IMR-90 (cell line): ENCODE measurements at regions not wholly inside any gene's neighbourhood (a gene's known extent, or its start where the extent isn't known, plus 50 kb on each side); places are given as distances from the start of the nearest gene placed in this dataset.

Experiments
- ATAC-seq: fragments of 200-7000 bp; cut with Tn5 transposase; 2 replicates; pipeline ENCODE4 v1.9.1; 2020; ENCODE audit warnings: low read depth, mild to moderate bottlenecking, moderate library complexity
- BruUV-seq: library from RNA; stranded (reverse); fragments of 400-500 nt; replicated peaks from 2 replicates; lab custom pipeline; 2021; lab: Mats Ljungman, UMichigan
- CTCF ChIA-PET: fragments of 300-600 bp; formaldehyde crosslinking; extraction: SDS; loops from one replicate; lab custom pipeline; 2021; ENCODE audit warnings: antibody characterized with exemption; lab: Yijun Ruan, JAX
- POLR2A ChIA-PET: fragments of 300-600 bp; sonication (Branson Sonifier 250); formaldehyde crosslinking; loops from one replicate; lab custom pipeline; 2022; ENCODE audit warnings: antibody characterized with exemption; ENCODE audit not compliant: unreplicated experiment; lab: Charles Lee
- DNase-seq: peaks from one replicate; pipeline ENCODE4 v3.0.0; 2013
- H2AFZ ChIP-seq: replicated peaks from 2 replicates; pipeline ENCODE3; 2013; ENCODE audit warnings: low read length, mild to moderate bottlenecking; ENCODE audit not compliant: poor library complexity
- H2AK5ac ChIP-seq: 2 replicates; pipeline ENCODE4 v1.6.1; 2013; ENCODE audit warnings: low read depth, low read length, inconsistent platforms
- H2AK9ac ChIP-seq: replicated peaks from 2 replicates; pipeline ENCODE3; 2013; ENCODE audit warnings: mild to moderate bottlenecking, low read depth, low read length, moderate library complexity; ENCODE audit not compliant: poor library complexity
- H2BK120ac ChIP-seq: 2 replicates; pipeline ENCODE4 v1.6.1; 2013; ENCODE audit warnings: low read depth, low read length, inconsistent platforms
- H2BK15ac ChIP-seq: 3 replicates; pipeline ENCODE4 v1.6.1; 2013; ENCODE audit warnings: low read depth, low read length, inconsistent platforms
- H2BK20ac ChIP-seq: 2 replicates; pipeline ENCODE4 v1.6.1; 2013; ENCODE audit warnings: low read depth, mild to moderate bottlenecking, inconsistent platforms, low read length, moderate library complexity
- H2BK5ac ChIP-seq: 2 replicates; pipeline ENCODE4 v1.6.1; 2013; ENCODE audit warnings: mild to moderate bottlenecking, low read depth, low read length, inconsistent platforms; ENCODE audit not compliant: poor library complexity, severe bottlenecking
- H3K14ac ChIP-seq: replicated peaks from 2 replicates; pipeline ENCODE4 v1.6.1; 2013; ENCODE audit warnings: low read depth, low read length, inconsistent platforms
- H3K18ac ChIP-seq: 2 replicates; pipeline ENCODE4 v1.6.1; 2013; ENCODE audit warnings: low read depth, low read length, control low read depth
- H3K23ac ChIP-seq: 2 replicates; pipeline ENCODE4 v1.6.1; 2013; ENCODE audit warnings: low read depth, low read length, inconsistent platforms
- H3K27ac ChIP-seq: 2 replicates; pipeline ENCODE4 v1.5.1; 2013; ENCODE audit warnings: mild to moderate bottlenecking, control low read depth, low read length; ENCODE audit not compliant: insufficient read depth
- H3K27me3 ChIP-seq: 2 replicates; pipeline ENCODE4 v1.6.1; 2013; ENCODE audit warnings: low read length; ENCODE audit not compliant: control insufficient read depth, insufficient read depth
- H3K36me3 ChIP-seq: 2 replicates; pipeline ENCODE4 v1.6.1; 2013; ENCODE audit warnings: low read length, mixed read lengths; ENCODE audit not compliant: control insufficient read depth, insufficient read depth
- H3K4ac ChIP-seq: 2 replicates; pipeline ENCODE4 v1.6.1; 2013; ENCODE audit warnings: low read depth, low read length, inconsistent platforms
- H3K4me1 ChIP-seq: 2 replicates; pipeline ENCODE4 v1.6.1; 2013; ENCODE audit warnings: low read length, mixed read lengths; ENCODE audit not compliant: control insufficient read depth, insufficient read depth
- H3K4me2 ChIP-seq: 2 replicates; pipeline ENCODE4 v1.6.1; 2013; ENCODE audit warnings: low read depth, mild to moderate bottlenecking, control low read depth, low read length, moderate library complexity
- H3K4me3 ChIP-seq: 2 replicates; pipeline ENCODE4 v1.5.1; 2013; ENCODE audit warnings: low read depth, mild to moderate bottlenecking, control low read depth, low read length, moderate library complexity; ENCODE audit not compliant: insufficient read depth
- H3K56ac ChIP-seq: 2 replicates; pipeline ENCODE4 v1.6.1; 2013; ENCODE audit warnings: low read length, inconsistent platforms; ENCODE audit not compliant: insufficient read depth; ENCODE audit errors: extremely low read depth
- H3K79me1 ChIP-seq, 2 experiments: 2 replicates each; pipeline ENCODE4 v1.6.1; 2013; ENCODE audit warnings: low read length in 2 of 2, inconsistent platforms in 1 of 2, low read depth in 1 of 2
- H3K9ac ChIP-seq: 2 replicates; pipeline ENCODE4 v1.6.1; 2013; ENCODE audit warnings: low read depth, low read length, control low read depth
- H3K9me1 ChIP-seq: 2 replicates; pipeline ENCODE4 v1.6.1; 2013; ENCODE audit warnings: low read length, inconsistent platforms; ENCODE audit not compliant: insufficient read depth
- H3K9me3 ChIP-seq: 2 replicates; pipeline ENCODE4 v1.6.1; 2013; ENCODE audit warnings: low read length; ENCODE audit not compliant: control insufficient read depth, insufficient read depth
- H4K20me1 ChIP-seq: 2 replicates; pipeline ENCODE4 v1.6.1; 2013; ENCODE audit warnings: low read length, inconsistent platforms; ENCODE audit not compliant: insufficient read depth
- H4K5ac ChIP-seq: 2 replicates; pipeline ENCODE4 v1.6.1; 2013; ENCODE audit warnings: mild to moderate bottlenecking, low read depth, low read length, control low read depth
- H4K8ac ChIP-seq, 2 experiments: 2 replicates each; pipeline ENCODE4 v1.6.1; 2013; ENCODE audit warnings: low read depth in 2 of 2, low read length in 2 of 2, control low read depth in 1 of 2, inconsistent platforms in 1 of 2
- H4K91ac ChIP-seq: 2 replicates; pipeline ENCODE4 v1.6.1; 2013; ENCODE audit warnings: low read depth, low read length, inconsistent platforms; ENCODE audit not compliant: insufficient read depth
- BHLHE40 ChIP-seq: fragments of 150-350 bp; IDR thresholded peaks from 2 replicates; pipeline ENCODE4 v1.6.1; 2016; ENCODE audit warnings: mild to moderate bottlenecking, low read depth, low read length
- CEBPB ChIP-seq: IDR thresholded peaks from 2 replicates; pipeline ENCODE4 v1.6.1; 2012; ENCODE audit warnings: low read depth, low read length, improper control_type of control experiment
- CHD1 ChIP-seq: IDR thresholded peaks from 2 replicates; pipeline ENCODE4 v1.6.1; 2012; ENCODE audit warnings: low read depth, low read length, improper control_type of control experiment
- CTCF ChIP-seq: conservative IDR thresholded peaks from 2 replicates; pipeline ENCODE4 v1.5.1; 2012; ENCODE audit warnings: mild to moderate bottlenecking, low read depth, low read length, improper control_type of control experiment
- FOS ChIP-seq: fragments of 150-350 bp; IDR thresholded peaks from 2 replicates; pipeline ENCODE4 v1.6.1; 2016; ENCODE audit warnings: low read depth, low read length
- MAZ ChIP-seq: IDR thresholded peaks from 2 replicates; pipeline ENCODE4 v1.6.1; 2012; ENCODE audit warnings: low read depth, mild to moderate bottlenecking, low read length, improper control_type of control experiment, moderate library complexity, borderline replicate concordance
- POLR2A ChIP-seq: IDR thresholded peaks from 2 replicates; pipeline ENCODE4 v1.6.1; 2012; ENCODE audit warnings: mild to moderate bottlenecking, low read depth, low read length
- RFX5 ChIP-seq: IDR thresholded peaks from 2 replicates; pipeline ENCODE4 v1.8.0; 2012; ENCODE audit warnings: low read depth, mild to moderate bottlenecking, low read length, moderate library complexity
- WGBS, 2 experiments: methylation state at CpG; one replicate each; pipeline versions ENCODE4 v1.1.5 to v1.1.7; 2013; ENCODE audit warnings: missing lambda C conversion rate in 2 of 2; ENCODE audit not compliant: insufficient read length in 1 of 2; ENCODE audit errors: extremely low coverage in 2 of 2; 5-methylcytosine and 5-hydroxymethylcytosine counted together
- dilution Hi-C: fragments of 300-500 bp; cut with HindIII; formaldehyde crosslinking; loops from one replicate; pipeline ENCODE4 v1.14.3; 2018; ENCODE audit warnings: low sequenced_read_pairs; ENCODE audit not compliant: unreplicated experiment
- in situ Hi-C: fragments of 300-500 bp; cut with MboI; formaldehyde crosslinking; loops from 3 replicates; pipeline ENCODE4 v1.14.3; 2019; ENCODE audit warnings: low sequenced_read_pairs, inconsistent platforms, mixed read lengths
- intact Hi-C: fragments of 100-400 bp; cut with micrococcal nuclease; formaldehyde crosslinking; loops from 2 replicates; pipeline ENCODE4 v1.10.0; 2022
- TF ChIP-seq, protein P1 (sequence below): fragments of 150-350 bp; IDR thresholded peaks from 2 replicates; pipeline ENCODE4 v1.6.1; 2017; ENCODE audit warnings: mild to moderate bottlenecking, antibody characterized with exemption, low read length, low read depth

DNA sequence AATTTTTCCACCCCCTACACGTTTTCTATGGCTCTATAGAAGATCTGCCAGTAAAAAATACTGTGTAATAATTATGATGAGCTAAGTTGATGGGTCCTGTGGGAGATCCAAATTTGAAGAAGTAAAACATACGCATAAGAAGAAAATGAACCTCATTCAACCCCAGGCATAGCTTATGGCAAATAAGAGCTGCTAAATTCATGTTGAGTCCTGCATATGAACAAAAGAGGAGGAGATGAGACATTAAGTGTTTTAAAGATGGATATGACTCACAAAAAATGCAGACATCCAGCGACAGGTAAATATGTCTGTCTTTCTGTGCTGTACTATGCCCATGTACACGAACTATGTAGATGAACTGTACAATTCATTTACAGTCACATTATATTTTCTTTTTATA is 101.9 kb downstream of the LIG4 start:
- Histone ChIP-seq H3K9ac (no peak overlapping the region), H3K4ac (no peak overlapping the region), H3K23ac (no peak overlapping the region), H2AK5ac (no peak overlapping the region), H3K56ac (no peak overlapping the region), H3K4me2 (no peak overlapping the region), H4K8ac (no peak overlapping the region), H3K4me3 (no peak overlapping the region), H3K4me1 (no peaks in the 10 kb centered on the region), H3K27ac (no peak overlapping the region), H3K18ac (no peak overlapping the region), H3K79me1 (no peaks in the 10 kb centered on the region), H3K36me3 (no peaks in the 10 kb centered on the region), H2BK5ac (no peak overlapping the region), H4K5ac (no peak overlapping the region), H2AK9ac (no peak overlapping the region), H4K20me1 (no peaks in the 10 kb centered on the region), H2BK120ac (no peak overlapping the region), H3K9me1 (no peaks in the 10 kb centered on the region), H3K9me3 (no peaks in the 10 kb centered on the region), H3K27me3 (no peaks in the 10 kb centered on the region; the same call in 1 of the 2 replicates), H2AFZ (no peak overlapping the region), H4K91ac (no peak overlapping the region), H2BK15ac (no peak overlapping the region), H2BK20ac (no peak overlapping the region), H3K14ac (no peak overlapping the region)
- dilution Hi-C loops (no loop called here), intact Hi-C loops (no loop called here), in situ Hi-C loops (no loop called here)
- BruUV-seq: no TSS peak
- no peak for TF ChIP-seq FOS
- TF ChIP-seq POLR2A: no peak
- TF ChIP-seq BHLHE40: no peak
- TF ChIP-seq CHD1: no peak
- TF ChIP-seq CTCF: no peak
- TF ChIP-seq, protein P1, sequence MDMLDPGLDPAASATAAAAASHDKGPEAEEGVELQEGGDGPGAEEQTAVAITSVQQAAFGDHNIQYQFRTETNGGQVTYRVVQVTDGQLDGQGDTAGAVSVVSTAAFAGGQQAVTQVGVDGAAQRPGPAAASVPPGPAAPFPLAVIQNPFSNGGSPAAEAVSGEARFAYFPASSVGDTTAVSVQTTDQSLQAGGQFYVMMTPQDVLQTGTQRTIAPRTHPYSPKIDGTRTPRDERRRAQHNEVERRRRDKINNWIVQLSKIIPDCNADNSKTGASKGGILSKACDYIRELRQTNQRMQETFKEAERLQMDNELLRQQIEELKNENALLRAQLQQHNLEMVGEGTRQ: no peak
- no peak for TF ChIP-seq RFX5
- TF ChIP-seq CEBPB: no peak
- no peak for TF ChIP-seq MAZ
- CTCF ChIA-PET: interaction anchor here (0.6 kb wide), 1 partner anchor 12 kb away, joined by 4 read pairs; no protein-coding TSS in a partner anchor
- DNase-seq: no peak
- ATAC-seq: no peak
- no CpG with 5 or more reads among the region's 4 CpGs for WGBS, 2 experiments
- POLR2A ChIA-PET: no interaction called here
